ENCODE measurements at regions not wholly inside any gene's neighbourhood (a gene's known extent, or its start where the extent isn't known, plus 50 kb on each side); places are given as distances from the start of the nearest gene placed in this dataset.
A peak's percentile ranks its signal among the peaks of the same experiment; 100 is the strongest.

DNA sequence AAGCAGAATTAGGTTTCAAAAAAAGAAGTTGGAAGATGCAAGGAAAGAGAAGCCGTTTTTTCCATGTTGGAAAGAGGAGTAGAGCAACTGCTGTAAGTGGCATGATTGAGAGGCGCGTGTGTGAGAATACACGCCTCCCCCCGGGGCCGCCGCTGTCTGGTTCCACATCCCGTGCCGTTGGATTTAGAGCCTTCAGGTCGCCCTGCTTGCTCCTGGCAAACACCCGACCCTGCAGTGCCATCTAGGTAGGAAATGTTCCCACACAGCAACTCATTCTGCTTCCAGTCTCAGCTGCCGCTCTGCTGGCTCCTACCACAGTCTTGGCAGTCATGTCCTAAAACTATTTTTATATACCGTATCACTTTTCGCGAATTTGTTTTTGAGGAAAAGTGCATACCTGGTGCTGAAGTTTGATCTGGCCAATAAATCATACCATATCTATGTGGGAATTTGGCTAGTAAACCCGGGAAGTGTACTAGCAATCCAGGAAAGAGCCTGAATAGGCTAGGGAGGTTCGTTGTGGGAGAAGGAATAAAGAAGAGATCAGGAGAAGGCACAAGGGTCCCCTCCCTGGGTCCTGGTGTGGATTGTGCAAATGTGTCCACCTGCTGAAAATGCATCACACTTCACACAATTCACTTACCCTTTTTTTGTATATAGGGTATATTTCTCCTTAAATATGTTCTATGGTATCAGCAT is 372.7 kb downstream of the FBXO15 start:
- DNase-seq (ENCODE audit: low read depth), result no peak

DNA sequence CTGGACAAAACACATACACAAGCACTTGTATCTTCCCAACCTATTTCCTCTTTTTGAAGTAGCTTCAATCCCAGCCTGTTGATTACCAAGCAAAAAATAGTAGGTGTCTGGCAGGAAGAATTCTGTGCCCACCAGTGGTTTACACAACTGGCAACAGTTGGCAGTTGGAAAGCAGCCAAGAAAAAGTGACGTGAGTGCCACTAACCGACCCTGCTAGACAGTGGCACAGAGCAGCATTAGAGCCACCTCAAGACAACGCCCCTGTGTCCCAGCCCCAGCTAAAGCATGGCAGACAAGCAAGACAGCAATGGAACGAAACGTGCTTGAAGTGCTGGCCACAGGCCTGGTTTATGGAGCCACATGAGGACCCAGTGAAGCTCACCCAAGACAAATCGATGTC is 379.6 kb downstream of the FBXO15 start:
- no peak for DNase-seq (ENCODE audit: low read depth)
- H3K4me3 ChIP-seq (ENCODE audit: low read length), result no peak overlapping the region
- TF ChIP-seq, protein P1, sequence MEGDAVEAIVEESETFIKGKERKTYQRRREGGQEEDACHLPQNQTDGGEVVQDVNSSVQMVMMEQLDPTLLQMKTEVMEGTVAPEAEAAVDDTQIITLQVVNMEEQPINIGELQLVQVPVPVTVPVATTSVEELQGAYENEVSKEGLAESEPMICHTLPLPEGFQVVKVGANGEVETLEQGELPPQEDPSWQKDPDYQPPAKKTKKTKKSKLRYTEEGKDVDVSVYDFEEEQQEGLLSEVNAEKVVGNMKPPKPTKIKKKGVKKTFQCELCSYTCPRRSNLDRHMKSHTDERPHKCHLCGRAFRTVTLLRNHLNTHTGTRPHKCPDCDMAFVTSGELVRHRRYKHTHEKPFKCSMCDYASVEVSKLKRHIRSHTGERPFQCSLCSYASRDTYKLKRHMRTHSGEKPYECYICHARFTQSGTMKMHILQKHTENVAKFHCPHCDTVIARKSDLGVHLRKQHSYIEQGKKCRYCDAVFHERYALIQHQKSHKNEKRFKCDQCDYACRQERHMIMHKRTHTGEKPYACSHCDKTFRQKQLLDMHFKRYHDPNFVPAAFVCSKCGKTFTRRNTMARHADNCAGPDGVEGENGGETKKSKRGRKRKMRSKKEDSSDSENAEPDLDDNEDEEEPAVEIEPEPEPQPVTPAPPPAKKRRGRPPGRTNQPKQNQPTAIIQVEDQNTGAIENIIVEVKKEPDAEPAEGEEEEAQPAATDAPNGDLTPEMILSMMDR (conservative IDR thresholded peaks at IDR 0.05; ENCODE audit: low read length), result no peak

More for the DNA sequence above, 372.7 kb downstream of the FBXO15 start:
- TF ChIP-seq, protein P1 (conservative IDR thresholded peaks at IDR 0.05; ENCODE audit: low read length), result no peak
- H3K4me3 ChIP-seq (ENCODE audit: low read length), result no peak overlapping the region

DNA sequence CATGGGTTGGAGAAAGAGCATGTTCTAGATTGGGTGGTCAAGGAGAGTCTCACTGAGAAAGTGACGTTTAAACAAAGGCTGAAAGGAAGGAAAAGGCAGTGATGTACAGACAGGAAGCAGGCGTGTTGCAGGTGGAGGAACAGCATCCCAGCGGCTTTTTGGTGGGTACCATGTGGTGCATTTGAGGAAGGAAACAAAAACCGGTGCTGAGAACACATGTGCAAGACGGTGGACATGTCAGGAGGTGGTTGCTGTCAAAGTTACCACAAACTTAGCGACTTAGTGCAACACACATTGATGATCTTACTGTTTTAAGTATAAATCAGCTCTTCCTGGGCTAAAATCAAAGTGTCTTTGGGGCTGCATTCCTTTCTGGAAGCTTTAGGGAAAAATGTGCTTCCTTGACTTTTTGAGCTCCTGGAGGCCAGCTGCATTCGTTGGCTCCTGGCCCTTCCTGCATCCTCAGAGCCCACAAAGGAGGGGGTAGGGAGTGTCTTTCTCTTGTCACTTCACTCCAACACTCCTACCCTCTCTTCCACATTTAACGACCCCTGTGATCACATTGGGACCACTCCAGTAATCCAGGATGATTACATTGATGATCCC is 380.6 kb downstream of the FBXO15 start:
- TF ChIP-seq, protein P1 (conservative IDR thresholded peaks at IDR 0.05; ENCODE audit: low read length), result no peak
- peak; percentile 44 for DNase-seq (ENCODE audit: low read depth)
- H3K4me3 ChIP-seq (ENCODE audit: low read length), result no peak overlapping the region

DNA sequence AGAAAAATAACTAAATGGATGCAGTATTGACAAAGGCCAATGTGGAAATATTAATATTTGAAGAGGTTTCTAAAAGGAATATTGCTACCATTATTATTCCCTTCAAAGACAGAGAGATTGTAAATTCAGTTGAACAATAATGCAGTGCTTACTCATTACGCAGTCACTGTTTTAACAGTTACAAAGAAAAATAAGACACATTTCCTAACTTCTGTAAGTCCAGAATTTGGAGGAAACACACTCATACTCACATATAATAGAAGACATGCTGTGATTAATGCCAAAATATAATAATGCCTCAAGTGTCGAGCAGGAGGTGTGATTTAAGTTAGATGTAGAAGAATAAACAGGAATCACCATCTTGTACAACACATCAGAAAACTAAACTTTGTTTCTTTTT is 389.2 kb downstream of the FBXO15 start:
- no peak overlapping the region for H3K4me3 ChIP-seq (ENCODE audit: low read length)
- DNase-seq (ENCODE audit: low read depth), result no peak
- TF ChIP-seq, protein P1 (conservative IDR thresholded peaks at IDR 0.05; ENCODE audit: low read length), result no peak

DNA sequence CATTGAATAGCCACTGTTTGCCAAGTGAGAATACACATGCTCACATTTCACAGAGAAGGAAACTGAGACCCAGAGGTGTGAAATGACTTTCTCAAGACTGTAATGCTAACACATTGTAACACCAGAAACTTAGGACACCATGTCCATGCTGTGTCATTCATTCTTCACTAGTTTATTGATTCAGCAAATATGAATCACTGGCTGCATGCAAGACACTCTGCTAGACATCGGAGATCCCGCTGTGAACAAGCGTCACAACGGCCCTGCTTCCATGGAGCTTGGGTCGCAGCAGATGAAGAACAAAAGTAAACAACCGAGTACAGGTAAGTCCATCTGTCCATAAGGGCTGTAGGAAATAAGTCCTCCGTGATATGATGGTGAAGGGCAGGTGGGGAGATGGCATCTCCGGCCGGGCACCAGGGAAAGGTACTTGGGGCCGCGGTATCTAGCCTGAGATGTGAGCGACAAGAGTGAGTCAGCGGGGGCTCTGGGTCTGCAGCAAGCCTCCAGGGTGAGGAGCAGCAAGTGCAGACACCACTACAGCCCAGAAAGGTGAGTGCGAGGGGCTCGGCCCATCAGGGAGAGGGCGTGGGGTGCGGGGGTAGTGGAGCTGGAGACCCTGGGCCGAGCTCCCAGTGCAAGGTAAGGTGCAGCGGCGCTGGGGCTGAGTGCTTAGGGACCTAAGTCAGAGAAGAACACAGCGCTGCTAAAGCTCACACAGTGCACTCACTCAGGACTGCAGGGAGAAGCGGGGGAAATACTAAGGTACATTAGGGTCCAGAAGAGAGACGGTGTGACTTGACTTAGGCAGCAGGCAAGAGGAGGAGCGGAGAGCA is 391.2 kb downstream of the FBXO15 start:
- DNase-seq (ENCODE audit: low read depth), result no peak
- TF ChIP-seq, protein P1 (conservative IDR thresholded peaks at IDR 0.05; ENCODE audit: low read length), result no peak
- H3K4me3 ChIP-seq (ENCODE audit: low read length), result no peak overlapping the region

DNA sequence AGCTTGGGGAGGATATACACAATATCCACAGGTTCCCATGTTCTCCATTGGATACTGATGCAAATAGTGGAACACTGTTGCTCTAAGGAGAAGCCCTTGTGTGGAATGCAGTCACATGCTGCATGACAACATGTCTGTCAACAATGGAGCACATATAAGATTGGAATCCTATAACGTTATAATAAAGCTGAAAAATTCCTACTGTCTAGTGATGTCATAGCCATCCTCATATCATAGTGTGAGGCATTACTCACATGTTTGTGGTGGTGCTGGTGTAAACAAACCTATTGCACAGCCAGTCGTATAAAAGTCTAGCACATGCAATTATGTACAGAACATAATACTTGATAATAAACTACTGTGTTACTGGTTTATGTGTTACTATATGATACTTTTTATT is 394.7 kb downstream of the FBXO15 start:
- no peak overlapping the region for H3K4me3 ChIP-seq (ENCODE audit: low read length)
- no peak for DNase-seq (ENCODE audit: low read depth)
- TF ChIP-seq, protein P1 (conservative IDR thresholded peaks at IDR 0.05; ENCODE audit: low read length), result no peak

All from AG10803 (cell line).